ENCODE measurements at regions not wholly inside any gene's neighbourhood (a gene's known extent, or its start where the extent isn't known, plus 50 kb on each side); places are given as distances from the start of the nearest gene placed in this dataset.

DNA sequence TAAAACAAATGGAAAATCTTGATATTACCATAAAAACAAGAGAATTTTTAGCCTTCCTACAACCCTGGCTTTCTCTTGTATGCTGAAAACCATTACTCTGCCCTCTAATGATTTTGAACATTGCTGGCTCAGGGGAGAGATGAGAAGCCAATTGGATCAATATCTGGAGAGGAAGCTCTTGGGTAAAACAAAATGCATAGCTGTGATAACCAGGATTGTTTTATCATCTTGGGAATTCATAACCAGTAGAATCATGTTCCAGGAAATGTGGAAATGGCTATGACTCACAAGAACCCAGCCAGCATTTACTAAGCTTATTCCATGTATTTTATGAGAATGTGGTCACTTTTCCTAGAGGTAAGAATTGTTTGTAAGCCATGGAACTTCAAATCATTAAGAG lies 51.1 kb upstream of the CTNND2 start:
- TF ChIP-seq POLR2AphosphoS5 (IDR thresholded peaks at IDR 0.05; ENCODE audit: low read depth) (no peak), GABPA (IDR thresholded peaks at IDR 0.05; ENCODE audit: low read depth) (no peak), SPI1 (IDR thresholded peaks at IDR 0.05; ENCODE audit: borderline replicate concordance, low read depth) (no peak)
- TF ChIP-seq, protein P1, sequence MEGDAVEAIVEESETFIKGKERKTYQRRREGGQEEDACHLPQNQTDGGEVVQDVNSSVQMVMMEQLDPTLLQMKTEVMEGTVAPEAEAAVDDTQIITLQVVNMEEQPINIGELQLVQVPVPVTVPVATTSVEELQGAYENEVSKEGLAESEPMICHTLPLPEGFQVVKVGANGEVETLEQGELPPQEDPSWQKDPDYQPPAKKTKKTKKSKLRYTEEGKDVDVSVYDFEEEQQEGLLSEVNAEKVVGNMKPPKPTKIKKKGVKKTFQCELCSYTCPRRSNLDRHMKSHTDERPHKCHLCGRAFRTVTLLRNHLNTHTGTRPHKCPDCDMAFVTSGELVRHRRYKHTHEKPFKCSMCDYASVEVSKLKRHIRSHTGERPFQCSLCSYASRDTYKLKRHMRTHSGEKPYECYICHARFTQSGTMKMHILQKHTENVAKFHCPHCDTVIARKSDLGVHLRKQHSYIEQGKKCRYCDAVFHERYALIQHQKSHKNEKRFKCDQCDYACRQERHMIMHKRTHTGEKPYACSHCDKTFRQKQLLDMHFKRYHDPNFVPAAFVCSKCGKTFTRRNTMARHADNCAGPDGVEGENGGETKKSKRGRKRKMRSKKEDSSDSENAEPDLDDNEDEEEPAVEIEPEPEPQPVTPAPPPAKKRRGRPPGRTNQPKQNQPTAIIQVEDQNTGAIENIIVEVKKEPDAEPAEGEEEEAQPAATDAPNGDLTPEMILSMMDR (IDR thresholded peaks at IDR 0.05; ENCODE audit: insufficient read depth, low read length) = no peak
- TF ChIP-seq, protein P2, sequence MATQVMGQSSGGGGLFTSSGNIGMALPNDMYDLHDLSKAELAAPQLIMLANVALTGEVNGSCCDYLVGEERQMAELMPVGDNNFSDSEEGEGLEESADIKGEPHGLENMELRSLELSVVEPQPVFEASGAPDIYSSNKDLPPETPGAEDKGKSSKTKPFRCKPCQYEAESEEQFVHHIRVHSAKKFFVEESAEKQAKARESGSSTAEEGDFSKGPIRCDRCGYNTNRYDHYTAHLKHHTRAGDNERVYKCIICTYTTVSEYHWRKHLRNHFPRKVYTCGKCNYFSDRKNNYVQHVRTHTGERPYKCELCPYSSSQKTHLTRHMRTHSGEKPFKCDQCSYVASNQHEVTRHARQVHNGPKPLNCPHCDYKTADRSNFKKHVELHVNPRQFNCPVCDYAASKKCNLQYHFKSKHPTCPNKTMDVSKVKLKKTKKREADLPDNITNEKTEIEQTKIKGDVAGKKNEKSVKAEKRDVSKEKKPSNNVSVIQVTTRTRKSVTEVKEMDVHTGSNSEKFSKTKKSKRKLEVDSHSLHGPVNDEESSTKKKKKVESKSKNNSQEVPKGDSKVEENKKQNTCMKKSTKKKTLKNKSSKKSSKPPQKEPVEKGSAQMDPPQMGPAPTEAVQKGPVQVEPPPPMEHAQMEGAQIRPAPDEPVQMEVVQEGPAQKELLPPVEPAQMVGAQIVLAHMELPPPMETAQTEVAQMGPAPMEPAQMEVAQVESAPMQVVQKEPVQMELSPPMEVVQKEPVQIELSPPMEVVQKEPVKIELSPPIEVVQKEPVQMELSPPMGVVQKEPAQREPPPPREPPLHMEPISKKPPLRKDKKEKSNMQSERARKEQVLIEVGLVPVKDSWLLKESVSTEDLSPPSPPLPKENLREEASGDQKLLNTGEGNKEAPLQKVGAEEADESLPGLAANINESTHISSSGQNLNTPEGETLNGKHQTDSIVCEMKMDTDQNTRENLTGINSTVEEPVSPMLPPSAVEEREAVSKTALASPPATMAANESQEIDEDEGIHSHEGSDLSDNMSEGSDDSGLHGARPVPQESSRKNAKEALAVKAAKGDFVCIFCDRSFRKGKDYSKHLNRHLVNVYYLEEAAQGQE (IDR thresholded peaks at IDR 0.05; ENCODE audit: insufficient replicate concordance, low read depth) = no peak
- DNase-seq (ENCODE audit: low read depth in 1 of 2, low spot score in 1 of 2) = no peak
- no peak overlapping the region for H3K4me3 ChIP-seq (replicated peaks; ENCODE audit: insufficient read depth, low read length)
- H3K27ac ChIP-seq (replicated peaks) = no peak overlapping the region
- H3K27me3 ChIP-seq (ENCODE audit: insufficient read depth, poor library complexity, severe bottlenecking) = no peaks in the 10 kb centered on the region
